ENCODE measurements at regions not wholly inside any gene's neighbourhood (a gene's known extent, or its start where the extent isn't known, plus 50 kb on each side); places are given as distances from the start of the nearest gene placed in this dataset.

DNA sequence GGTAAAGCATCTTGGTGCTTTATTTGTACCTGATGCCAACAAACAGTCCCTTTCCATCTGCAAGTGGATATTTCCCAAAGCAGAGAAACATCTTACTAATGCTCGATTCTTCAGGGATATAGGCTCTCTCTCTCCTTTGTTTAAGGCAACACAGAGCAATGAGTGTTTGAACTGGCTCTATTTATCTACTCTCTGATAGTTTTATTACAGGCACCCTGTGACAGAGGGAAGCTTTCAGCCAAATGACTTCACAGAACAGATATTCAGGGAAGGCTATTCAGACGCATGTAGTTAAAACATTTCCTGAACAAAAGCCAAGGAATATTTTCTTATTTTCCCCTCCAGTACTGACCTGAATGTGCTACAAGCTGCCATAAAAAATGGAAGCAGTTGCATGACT lies 141.8 kb downstream of the YIPF5 start:
- DNase-seq: no peak
- TF ChIP-seq, protein P1, sequence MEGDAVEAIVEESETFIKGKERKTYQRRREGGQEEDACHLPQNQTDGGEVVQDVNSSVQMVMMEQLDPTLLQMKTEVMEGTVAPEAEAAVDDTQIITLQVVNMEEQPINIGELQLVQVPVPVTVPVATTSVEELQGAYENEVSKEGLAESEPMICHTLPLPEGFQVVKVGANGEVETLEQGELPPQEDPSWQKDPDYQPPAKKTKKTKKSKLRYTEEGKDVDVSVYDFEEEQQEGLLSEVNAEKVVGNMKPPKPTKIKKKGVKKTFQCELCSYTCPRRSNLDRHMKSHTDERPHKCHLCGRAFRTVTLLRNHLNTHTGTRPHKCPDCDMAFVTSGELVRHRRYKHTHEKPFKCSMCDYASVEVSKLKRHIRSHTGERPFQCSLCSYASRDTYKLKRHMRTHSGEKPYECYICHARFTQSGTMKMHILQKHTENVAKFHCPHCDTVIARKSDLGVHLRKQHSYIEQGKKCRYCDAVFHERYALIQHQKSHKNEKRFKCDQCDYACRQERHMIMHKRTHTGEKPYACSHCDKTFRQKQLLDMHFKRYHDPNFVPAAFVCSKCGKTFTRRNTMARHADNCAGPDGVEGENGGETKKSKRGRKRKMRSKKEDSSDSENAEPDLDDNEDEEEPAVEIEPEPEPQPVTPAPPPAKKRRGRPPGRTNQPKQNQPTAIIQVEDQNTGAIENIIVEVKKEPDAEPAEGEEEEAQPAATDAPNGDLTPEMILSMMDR (IDR thresholded peaks at IDR 0.05; ENCODE audit: low read depth, low read length): no peak
- Histone ChIP-seq H3K27me3 (no peaks in the 10 kb centered on the region), H3K36me3 (no peaks in the 10 kb centered on the region), H3K4me1 (no peaks in the 10 kb centered on the region), H3K9me3 (no peaks in the 10 kb centered on the region), H3K4me3 (ENCODE audit: low read depth, low read length) (no peak overlapping the region)

DNA sequence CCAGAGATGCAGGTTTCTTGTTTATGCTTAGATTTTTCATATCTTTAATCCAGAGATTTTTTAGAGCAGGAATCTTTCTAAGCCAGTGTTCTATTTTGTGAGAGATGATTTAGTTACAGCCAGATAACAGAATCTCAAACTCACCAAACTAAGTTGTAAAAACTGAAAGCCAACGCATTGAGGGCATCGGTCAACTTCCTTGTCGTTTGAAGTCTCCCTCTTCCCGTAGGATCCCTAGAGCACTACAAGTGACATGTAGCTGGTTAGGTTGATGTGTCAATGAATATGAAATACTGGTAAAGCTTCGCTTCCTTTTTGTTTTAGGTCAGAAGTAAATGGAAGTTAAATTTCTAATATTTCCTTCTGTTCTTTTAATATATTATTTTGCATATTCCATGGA lies 139.6 kb downstream of the YIPF5 start:
- no peaks in the 10 kb centered on the region for H3K4me1 ChIP-seq
- H3K36me3 ChIP-seq: no peaks in the 10 kb centered on the region
- no peaks in the 10 kb centered on the region for H3K27me3 ChIP-seq
- H3K4me3 ChIP-seq (ENCODE audit: low read depth, low read length): no peak overlapping the region
- TF ChIP-seq, protein P1 (IDR thresholded peaks at IDR 0.05; ENCODE audit: low read depth, low read length): no peak
- no peak for DNase-seq
- no peaks in the 10 kb centered on the region for H3K9me3 ChIP-seq

DNA sequence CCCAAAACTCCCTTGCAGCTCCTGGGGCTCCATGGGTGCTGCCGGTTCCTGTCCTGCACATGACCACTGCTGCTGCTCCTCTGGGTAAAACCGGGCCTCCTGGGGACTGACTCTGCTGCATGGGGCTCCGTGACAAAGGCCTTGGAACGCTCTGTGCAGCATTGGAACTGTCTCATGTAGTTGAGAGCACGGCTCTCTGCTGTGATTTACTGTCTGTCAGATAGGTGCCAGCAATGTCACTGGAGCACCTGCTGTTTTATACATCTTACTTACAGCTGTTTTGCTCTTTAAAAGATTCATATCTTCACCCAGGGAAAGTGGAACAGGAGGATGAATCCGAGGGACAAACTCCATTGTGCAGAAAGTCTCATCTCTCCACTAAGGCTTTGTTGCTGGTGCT lies 138.1 kb downstream of the YIPF5 start:
- DNase-seq: no peak
- TF ChIP-seq, protein P1 (IDR thresholded peaks at IDR 0.05; ENCODE audit: low read depth, low read length): no peak
- Histone ChIP-seq H3K9me3 (no peaks in the 10 kb centered on the region), H3K4me3 (ENCODE audit: low read depth, low read length) (no peak overlapping the region), H3K36me3 (no peaks in the 10 kb centered on the region), H3K4me1 (no peaks in the 10 kb centered on the region), H3K27me3 (no peaks in the 10 kb centered on the region)

DNA sequence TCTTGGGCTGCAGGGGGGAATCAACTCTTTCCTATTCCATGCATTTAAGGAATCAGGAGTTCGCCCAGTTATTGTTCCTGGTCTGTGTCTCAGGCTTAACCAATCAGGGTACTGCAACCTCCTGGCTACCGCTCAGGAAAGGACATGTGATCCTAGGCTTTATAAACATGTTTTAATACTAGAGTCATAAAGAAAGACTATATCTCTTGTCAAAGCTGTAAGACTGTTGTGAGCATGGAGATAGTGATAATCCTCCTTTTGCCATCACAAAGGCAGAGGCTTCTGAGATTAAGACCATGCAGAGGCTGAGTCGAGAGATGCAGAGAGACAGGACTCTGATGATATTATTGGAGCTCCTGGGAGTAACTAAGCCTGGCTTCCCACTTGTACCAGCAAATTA lies 137.0 kb downstream of the YIPF5 start:
- H3K36me3 ChIP-seq: no peaks in the 10 kb centered on the region
- DNase-seq: no peak
- H3K4me1 ChIP-seq: no peaks in the 10 kb centered on the region
- no peaks in the 10 kb centered on the region for H3K9me3 ChIP-seq
- no peak overlapping the region for H3K4me3 ChIP-seq (ENCODE audit: low read depth, low read length)
- H3K27me3 ChIP-seq: no peaks in the 10 kb centered on the region
- TF ChIP-seq, protein P1 (IDR thresholded peaks at IDR 0.05; ENCODE audit: low read depth, low read length): no peak

DNA sequence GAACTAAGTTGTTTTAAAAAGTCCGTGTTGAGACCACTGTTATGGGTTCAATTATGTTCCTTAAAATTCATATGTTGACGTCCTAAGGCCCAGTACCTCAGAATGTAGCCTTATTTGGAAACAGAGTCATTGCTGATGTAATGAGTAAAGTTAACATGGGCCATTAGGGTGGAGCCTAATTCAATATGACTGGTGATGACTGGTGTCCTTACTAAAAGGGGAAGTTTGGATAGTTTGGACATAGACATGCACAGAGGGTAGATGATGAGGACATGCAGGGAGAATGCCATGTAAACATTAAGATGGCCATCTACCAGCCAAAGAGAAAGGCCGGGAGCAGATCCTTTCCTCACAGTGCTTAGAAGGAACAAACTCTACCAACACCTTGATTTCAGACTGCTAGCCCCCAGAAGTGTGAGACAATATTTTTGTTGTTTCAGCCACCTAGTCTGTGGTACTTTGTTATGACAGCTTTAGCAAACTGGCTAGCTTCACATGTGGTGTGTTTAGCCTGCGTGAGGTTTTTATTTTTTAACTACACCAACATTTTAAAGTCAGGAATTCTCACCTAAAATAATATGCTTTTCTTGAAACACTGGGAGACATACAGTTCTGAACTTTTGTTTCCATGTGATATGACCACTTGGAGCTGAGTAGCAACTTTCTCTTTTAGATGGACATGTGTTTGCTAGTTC lies 135.3 kb downstream of the YIPF5 start:
- TF ChIP-seq, protein P1 (IDR thresholded peaks at IDR 0.05; ENCODE audit: low read depth, low read length): no peak
- no peak for DNase-seq

DNA sequence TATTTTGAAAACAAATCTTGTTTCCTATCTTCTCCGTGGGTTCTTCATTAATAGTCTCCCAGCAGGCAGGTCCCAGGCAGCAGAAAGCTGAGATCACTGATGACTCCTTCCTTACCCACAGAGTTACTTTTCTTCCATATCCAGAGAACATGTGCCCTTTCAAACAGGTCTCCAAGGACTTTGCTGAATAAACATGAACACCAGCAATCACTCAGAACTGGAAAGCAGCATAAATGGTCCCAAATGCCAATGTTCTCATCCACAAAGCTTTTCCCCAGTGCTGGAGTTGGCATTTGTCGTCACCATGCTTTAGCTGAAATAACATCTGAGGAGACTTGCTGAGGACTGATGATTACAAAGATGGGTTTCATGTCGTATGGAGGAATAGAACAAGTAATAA lies 134.0 kb downstream of the YIPF5 start:
- H3K4me3 ChIP-seq (ENCODE audit: low read depth, low read length): no peak overlapping the region
- TF ChIP-seq, protein P1 (IDR thresholded peaks at IDR 0.05; ENCODE audit: low read depth, low read length): no peak
- no peak for DNase-seq
- H3K36me3 ChIP-seq: no peaks in the 10 kb centered on the region
- H3K9me3 ChIP-seq: no peaks in the 10 kb centered on the region
- no peaks in the 10 kb centered on the region for H3K4me1 ChIP-seq
- no peaks in the 10 kb centered on the region for H3K27me3 ChIP-seq

More for the DNA sequence above, 135.3 kb downstream of the YIPF5 start:
- Histone ChIP-seq H3K4me1 (no peaks in the 10 kb centered on the region), H3K36me3 (no peaks in the 10 kb centered on the region), H3K27me3 (no peaks in the 10 kb centered on the region), H3K4me3 (ENCODE audit: low read depth, low read length) (no peak overlapping the region), H3K9me3 (no peaks in the 10 kb centered on the region)

Measured in BE2C (cell line).